T-helper 2 cell treated with Interferon-gamma antibody and Interleukin-4, amounts not matched to agents 100 ng/mL and 5 ng/mL, for 36 hours (primary cell): ENCODE measurements at regions not wholly inside any gene's neighbourhood (a gene's known extent, or its start where the extent isn't known, plus 50 kb on each side); places are given as distances from the start of the nearest gene placed in this dataset.

Experiments
- intact Hi-C: fragments of 100-400 bp; cut with micrococcal nuclease; formaldehyde crosslinking; loops from one replicate; pipeline ENCODE4 v1.15.1; 2023

DNA sequence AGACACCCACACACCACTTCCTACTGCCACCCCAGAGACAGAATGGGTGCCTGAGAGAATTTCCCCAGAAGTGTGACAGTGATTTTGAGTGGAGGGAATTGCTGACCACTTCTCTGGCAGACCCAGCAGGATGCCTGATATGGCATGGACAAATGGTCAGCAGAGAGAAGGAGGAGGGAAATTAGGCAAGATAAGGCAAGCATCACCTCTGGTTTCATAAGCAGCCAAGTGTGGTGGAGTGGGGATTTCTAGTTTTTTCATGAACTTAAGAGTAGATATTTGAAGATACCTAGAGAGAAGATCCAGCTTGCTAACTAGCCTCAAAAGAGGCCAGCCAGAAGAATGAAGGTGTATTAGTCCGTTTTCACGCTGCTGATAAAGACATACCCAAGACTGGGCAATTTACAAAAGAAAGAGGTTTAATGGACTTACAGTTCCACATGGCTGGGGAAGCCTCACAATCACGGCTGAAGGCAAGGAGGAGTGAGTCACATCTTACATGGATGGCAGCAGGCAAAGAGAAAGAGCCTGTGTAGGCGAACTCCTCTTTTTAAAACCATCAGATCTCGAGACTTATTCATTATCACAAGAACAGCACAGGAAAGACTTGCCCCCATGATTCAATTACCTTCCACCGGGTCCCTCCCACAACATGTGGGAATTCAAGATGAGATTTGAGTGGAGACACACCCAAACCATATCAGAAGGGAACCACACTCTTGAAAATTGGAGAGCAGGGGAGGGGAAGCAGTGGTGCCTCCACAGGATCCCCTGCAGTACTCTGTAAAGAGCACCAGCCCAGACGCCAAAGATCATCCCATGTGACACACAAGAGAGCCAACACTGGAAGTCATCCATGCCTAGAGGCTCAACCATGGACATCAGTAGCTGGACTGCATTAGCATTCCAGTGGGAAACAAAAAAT lies 64.2 kb downstream of the RBM43 start:
- intact Hi-C loops: no loop called here

DNA sequence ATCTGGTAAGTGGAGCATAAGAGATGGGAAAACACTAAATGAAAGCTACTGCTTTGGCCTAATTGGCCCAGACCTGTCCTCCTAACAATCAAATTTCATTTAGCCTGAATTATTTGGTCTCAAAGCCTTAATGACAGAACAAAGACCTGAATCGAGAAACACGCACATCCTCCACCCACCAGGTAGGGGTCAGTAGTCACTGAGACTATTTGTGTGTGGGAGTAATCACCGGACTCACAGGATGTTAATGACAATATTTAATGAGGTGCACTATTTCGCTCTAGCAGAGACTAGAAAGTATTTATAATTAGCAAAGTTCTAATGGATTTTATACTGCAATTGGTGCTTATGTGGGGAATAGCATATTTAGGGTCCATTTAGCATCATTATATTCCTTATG lies 68.1 kb downstream of the RBM43 start:
- intact Hi-C loops: no loop called here

DNA sequence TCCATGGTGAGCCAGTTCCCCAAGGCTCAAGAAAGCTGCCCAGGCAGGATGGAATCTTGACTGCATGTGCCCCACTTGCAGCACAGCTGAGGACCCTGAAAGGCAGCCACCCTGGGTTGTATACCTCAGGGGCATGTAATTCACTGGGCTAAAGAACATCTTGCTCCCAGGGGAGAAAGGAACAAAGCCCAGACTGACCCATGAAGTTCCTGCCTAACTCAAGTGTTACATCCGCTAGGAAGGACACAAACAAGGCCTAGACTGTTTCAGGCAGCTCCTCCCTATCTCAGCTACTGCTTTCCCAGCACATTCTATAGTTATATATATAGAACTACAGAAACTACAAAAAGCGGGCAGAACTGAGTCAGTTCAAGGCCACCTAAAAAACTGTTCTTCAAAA lies 69.0 kb downstream of the RBM43 start:
- intact Hi-C loops: no loop called here

DNA sequence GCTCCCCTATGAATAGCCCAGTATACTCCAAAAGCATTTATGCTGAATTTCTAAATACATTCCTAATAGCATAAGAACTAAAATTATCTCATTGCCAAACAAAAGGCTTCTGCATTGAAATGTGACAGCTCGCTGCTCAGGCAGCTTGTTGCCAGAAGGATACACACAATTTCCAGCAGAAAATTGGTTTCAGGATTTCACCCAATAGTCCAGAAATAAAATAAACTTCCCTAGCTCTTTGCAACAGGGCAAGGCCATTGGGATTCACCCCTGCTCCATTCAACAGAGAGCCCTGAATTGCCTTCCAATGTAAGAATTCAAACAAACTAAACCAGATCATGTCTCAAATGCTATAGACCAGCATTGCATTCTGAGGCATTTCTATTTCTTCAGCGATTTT lies 70.7 kb downstream of the RBM43 start:
- intact Hi-C loops: no loop called here

DNA sequence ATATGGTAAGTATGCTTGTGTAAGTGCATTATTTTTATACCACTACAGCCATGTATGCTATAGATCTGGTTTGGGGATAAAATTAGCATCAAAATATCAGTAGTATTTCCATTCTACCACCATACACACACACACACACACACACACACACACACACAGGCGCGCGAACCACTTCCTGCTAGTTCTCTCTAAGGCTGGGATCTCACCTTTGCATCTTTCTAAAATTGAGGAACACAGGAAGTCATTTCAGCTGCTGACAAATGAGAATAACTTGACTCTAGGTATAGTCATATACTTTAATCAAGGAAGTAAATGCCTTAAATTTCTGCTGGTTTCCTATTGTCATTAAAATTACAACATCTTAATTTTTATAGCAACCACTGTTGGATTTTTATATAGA lies 72.5 kb downstream of the RBM43 start:
- intact Hi-C loops: no loop called here

DNA sequence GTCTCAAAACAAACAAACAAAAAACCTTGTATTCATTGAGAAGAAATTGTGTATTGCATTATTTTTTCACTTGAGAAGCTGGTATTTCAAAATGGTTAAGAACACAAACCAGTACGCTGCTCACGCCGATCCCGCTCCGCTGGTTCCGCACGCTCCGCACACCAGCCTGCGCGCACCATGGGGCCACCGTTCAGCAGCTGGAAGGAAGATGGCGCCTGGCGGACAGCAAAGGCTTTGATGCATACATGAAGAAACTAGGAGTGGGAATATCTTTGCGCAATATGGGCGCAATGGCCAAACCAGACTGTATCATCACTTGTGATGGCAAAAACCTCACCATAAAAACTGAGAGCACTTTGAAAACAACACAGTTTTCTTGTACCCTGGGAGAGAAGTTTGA lies 75.7 kb downstream of the RBM43 start:
- intact Hi-C loops: no loop called here

DNA sequence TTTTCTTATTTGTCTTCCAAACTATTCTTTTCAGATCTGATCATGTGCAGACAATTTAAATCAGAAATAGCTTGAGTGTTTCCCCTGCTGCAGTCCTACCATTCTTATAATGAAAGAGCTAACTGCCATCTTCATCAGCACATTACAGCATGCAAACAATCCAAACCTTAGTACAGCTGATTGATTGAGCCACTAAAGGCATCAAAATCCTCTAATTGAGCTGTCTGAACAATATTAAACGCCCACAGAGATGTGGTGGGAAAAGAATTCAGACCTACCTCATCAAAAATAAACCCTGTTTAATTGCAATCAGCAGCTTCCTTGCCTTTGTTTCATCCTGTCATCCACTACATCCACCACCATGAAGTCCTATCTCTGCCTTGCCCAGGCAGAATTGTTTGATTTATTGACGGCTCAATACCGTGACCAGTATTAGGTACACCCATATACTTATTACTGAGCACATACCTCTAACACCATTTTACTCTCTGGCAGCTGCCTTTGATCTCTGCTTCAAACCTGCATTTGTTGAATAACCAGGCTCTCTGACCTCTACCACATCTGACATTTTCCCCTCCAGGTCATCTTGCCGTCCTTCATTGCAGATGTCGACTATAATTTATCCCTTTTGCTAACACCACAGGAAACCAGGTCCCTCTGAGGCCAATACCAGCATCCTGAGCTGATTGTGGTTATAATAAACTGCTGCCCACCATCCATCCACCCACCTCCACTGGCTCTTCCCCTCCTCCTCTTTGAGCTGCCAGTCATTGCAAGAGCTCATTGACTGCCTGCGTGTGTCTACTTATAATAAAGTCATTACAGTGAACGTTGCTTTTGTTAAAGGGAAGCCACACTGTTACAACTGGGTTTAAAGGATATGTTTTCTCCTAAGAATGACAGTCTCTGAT lies 78.5 kb downstream of the RBM43 start:
- intact Hi-C loops: no loop called here

DNA sequence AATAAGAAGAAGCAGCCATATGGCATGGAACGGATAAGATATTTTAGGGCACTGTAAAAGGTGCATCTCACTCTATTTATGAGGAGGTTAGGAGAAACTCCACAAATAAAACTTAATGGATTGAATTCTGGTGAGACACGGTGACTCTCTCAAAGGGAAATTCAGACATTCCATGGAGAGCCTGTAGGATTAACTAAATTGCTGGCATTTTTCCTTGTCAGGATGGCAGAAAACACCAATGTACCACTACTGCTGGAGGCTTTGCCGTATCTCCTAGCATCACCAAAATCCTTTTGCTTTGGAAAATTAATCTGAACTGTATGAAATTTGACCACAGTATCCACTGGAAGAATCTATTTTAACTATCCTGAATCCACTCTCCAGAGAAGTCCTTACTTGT lies 79.3 kb downstream of the RBM43 start:
- intact Hi-C loops: no loop called here

DNA sequence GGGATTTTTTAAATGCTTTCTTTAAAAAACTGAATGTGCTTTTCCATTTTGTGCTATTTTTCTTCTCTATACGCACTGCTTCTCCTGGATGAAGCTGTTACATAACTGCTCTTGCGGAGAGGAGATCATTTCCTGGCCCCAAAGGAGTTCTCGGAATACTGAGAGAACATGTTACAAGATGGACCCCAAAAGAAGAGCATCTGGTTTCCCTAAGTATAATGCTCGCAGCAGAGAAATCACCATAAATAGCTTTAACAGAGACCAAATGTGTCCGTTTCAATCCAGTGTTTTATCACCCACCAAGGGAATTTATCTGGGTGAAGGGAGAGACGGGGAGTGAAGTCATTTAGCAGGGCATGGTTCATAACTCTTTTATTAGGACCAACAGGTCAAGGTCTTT lies 80.1 kb downstream of the RBM43 start:
- intact Hi-C loops: no loop called here

DNA sequence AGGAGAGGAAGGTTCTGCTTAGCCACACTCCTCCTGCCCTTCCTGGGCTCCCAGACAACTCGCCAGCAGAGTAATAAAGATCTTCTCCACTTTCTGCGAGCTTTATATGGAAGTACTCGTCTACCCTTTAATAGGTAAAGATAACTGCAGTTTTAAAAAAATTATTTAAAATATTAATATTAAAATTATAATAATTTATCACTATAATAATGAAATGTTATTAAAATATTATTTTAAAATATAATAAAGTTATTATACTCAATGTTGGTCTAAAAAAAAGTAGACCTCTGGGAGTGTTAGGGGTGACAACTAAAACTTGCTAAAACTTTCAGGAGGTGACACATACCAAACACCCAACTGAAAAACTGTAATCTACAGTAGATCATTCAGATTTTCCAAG lies 81.5 kb downstream of the RBM43 start:
- intact Hi-C loops: no loop called here

DNA sequence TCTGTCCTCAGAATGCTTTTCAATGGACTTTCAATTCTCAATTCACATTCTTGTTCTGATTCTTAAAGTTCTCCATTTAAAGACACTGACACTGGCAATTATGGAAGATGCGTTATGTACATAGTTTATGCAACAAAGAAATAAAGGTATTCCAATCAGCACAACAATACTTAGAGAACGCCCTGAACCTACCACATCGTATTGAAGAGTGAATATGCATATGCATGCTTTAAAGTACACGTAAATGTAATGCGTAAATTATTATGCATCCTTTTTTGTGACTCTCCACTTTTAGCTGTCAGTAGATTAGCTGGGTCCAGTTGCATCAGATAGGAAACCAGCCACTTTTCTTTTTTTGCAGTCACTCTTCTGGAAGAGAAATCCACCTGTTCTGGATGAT lies 83.5 kb downstream of the RBM43 start:
- intact Hi-C loops: no loop called here

DNA sequence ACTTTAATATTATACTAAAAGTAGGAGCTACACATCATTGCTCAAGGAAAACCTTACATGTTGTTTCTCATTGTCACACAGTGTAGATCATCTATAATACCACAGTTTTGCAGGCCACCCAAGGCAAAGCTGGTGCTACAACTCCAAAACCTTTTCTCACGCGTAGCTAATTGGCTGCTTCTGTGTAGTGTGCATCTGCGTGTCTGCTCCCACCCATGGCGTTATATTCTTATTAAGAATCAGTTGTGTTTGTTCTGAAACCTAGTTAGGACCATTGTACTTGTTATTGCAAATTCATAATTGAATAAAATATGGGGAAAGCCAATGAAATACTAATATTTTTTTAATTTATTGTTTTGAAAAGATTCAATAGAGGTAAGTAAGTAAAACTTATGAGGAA lies 83.9 kb downstream of the RBM43 start:
- intact Hi-C loops: no loop called here

DNA sequence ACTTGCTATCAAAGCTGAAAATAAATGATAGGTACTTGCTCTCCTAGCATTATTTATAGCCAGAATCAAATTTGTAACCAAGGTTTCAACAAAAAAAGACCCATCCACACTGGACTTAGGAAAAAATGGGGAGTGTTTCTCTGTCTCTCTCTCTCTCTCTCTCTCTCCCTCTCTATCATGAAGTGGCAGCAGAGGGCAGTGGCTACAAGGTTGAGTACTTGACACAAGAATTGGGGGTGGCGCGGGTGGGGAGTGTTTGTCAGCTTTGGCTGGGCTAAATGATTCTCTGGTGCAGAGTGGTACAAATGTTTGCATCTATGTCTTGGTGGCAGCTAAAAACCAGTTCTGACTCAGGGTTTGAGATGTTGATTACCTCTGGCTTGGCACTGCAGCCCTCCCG lies 85.0 kb downstream of the RBM43 start:
- intact Hi-C loops: no loop called here

DNA sequence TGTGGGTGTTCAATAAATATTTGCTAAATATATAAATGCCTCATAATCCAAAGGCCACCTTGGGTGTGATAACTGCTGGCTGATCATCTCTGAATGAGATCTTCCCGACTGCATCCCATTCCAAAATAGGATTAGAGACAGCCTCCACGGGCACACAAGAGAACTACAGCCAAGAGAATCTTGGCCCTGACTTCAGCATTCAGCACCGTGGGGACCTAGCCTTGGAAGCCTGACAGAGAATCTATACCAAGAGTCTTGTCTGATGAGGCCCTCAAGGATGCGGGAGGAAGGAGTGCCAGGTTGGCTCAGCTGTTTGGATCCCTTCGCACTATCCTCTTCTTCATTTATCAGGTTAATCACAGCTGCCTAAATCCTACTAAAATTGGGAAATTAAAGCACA lies 85.8 kb downstream of the RBM43 start:
- intact Hi-C loops: no loop called here

DNA sequence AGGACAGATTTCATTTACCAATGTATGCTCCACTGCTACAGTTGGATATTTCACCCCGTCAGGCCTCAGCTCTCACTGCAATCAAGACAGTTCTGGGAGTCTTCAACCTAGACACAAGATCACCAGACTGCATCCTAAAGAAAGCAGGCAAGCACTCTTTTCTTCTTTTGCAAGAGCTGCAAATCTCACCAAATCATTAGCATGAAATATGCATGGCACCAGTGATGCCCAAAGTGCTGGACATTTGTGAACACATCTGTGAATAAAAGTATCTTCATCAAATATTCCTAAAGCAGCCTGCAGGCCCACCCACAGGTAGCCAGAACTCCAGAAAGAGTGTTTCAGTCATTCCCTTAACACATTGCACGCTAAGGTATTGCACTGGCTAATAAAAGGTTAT lies 87.5 kb downstream of the RBM43 start:
- intact Hi-C loops: no loop called here

DNA sequence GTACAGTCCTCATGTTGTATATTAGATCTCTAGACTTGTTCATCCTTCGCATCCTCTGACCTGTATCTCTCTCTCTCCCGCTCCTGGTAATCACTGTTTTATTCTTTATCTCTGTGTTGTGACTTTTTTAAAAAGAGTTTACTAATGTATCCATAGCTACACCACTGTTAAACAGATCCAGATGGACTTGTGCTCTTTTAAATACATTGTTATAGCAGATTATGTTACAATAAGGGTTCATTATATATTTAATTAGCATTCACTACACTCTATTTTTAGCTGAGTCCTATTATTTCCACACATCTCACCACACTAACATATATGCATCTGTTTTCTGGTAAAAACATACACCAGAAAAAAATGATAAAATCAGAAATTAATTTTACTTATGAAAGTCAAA lies 90.5 kb downstream of the RBM43 start:
- intact Hi-C loops: no loop called here

DNA sequence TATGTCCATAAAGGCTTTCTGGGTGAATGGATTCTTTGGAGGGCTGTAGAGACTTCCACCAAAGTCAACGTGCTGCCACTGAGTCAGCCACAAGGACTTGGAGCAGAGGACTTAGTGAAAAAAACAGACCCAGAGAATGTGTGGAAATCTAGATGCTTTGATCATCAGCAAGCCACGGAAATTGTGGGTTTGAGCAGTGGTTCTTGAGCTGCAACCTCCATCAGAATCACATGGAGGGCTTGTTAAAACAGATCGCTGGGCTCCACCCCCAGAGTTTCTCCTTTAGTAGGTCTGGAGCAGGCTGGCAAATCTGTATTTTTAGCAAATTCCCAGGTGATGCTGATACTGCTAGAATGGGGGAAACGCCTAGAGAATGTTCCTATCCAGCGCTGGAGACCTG lies 95.3 kb downstream of the RBM43 start:
- intact Hi-C loops: no loop called here

DNA sequence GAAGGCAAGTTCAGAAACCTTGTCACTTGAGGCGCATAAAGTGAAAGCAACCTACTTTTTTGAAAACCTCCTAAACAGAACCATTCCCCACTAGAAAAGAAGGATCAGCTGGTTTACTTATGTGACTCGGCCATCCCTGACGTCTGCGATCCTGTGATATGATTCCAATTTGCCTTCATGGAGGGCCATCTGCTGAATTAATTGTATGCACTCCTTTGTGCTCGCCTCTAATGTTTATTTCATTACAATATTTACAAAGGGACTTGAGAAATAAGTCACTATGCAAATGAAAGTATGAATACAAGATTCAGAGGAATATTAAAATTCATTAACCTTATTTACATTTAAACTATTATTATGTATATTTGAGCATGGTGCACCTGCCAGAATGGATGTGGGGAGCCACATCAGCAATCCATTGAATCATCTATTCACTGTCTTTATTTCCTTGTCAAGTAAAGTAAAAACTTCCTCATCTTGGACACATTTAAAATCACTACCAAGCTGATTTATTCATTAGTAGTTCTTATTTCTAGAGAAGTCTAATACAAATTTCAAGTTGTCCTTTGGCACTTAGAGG lies 96.5 kb downstream of the RBM43 start:
- intact Hi-C loops: no loop called here

DNA sequence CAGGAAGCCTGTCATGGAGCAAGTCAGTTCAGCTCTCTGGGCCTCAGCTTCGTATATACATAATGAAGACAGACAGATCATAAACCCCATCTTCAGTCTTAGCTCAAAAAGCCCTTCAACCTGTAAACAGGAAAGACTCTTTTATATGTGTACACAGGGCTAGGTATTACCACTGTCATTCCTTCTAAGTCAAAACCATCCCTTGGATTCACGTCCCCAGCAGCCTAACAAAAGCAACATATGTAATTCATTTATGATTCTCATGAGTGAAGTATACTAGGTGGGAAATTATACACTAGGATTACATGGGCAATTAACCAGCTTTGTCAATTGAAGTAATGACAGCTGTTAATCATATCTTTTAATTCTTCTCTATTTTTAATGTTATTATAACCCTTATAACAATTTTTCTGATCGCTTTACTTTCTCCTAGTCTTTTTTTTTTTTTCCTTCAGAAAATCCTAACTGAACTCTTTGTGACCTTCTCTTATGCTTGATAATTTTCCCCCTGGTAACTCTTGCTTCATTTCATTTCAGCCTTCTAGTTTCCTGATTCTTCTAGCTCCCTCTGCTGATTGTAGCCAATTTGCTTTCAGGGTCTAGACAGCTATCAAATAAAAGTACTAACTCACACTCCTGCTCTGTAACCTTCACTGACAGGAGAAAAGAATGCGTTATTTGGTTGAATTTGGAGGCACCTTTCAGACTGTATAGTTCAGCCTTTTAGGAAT lies 99.7 kb downstream of the RBM43 start:
- intact Hi-C loops: no loop called here

DNA sequence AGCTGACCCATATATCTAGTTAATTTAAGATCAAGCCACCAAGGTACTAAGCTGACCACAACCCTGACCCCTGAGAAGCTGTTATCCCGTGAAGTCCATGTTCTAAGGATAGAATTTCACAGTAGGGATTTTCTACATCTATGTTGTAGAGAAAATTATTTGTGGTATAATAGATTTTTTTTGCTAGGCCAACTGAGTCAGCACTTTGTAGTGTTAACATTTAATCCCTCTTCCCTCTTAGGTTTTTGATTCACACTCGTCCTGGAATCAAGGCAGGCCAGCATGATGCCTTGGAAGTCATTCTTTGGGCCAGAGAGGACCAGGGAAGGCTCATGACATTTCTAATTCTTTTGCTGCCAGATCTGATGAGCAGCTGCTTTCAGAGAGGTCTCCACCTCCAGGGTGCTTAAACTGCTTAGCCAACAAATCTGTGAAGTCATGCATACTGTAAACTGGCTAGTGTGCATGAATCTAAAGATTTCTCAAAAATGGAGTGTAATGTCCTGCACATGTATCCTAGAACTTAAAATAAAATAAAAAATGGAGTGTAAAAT lies 102.5 kb downstream of the RBM43 start:
- intact Hi-C loops: no loop called here
